ENCODE measurements at regions not wholly inside any gene's neighbourhood (a gene's known extent, or its start where the extent isn't known, plus 50 kb on each side); places are given as distances from the start of the nearest gene placed in this dataset.
A peak's percentile ranks its signal among the peaks of the same experiment; 100 is the strongest.
"Not testable (repeated sequence)": the region's sequence is repeated elsewhere in the genome, so short reads cannot be mapped to it uniquely, and the experiment has no call there.

DNA sequence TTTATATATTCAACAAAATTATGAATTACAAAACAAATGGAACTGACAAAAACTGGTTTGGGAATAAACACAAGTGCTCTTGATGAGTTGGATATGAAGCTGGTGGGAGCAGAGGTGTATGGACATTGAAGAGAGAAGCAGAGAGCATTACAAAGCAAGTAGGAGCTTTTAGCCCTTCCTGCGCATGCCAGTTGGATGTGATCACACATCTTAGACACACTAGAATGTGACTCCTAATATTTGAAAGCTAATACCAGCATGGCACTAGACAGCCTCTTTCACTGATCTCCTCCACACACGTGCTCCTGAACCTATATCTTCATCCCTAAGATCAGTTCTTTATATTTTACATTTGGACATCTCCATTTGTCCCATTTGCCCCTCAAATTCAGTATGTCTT lies 298.1 kb downstream of the MTX2 start:
- in situ Hi-C loops (cut with HindIII; ENCODE audit: low pct_unique_long_range_greater_than_20kb, low sequenced_read_pairs): no loop called here
- DNase-seq (ENCODE audit: low read depth, low spot score): no peak

- in situ Hi-C loops (cut with HindIII; ENCODE audit: low pct_unique_long_range_greater_than_20kb, low sequenced_read_pairs): no loop called here
These were observed 300.3 kb downstream of the MTX2 start for GRCh38 chr2:176569574-176569973.

GRCh38 chr2:176573612-176574483 lies 304.6 kb downstream of the MTX2 start:
- in situ Hi-C loops (cut with HindIII; ENCODE audit: low pct_unique_long_range_greater_than_20kb, low sequenced_read_pairs): no loop called here
- DNase-seq (ENCODE audit: low read depth, low spot score): no peak

More at GRCh38 chr2:176569574-176569973, 300.3 kb downstream of the MTX2 start:
- no peak for DNase-seq (ENCODE audit: low read depth, low spot score)

- in situ Hi-C loops (cut with HindIII; ENCODE audit: low pct_unique_long_range_greater_than_20kb, low sequenced_read_pairs): no loop called here
These were observed 305.4 kb downstream of the MTX2 start for GRCh38 chr2:176574484-176575236.

GRCh38 chr2:176575237-176575744 lies 306.0 kb downstream of the MTX2 start:
- no peak for DNase-seq (ENCODE audit: low read depth, low spot score)
- in situ Hi-C loops (cut with HindIII; ENCODE audit: low pct_unique_long_range_greater_than_20kb, low sequenced_read_pairs): no loop called here

More at GRCh38 chr2:176574484-176575236, 305.4 kb downstream of the MTX2 start:
- DNase-seq (ENCODE audit: low read depth, low spot score): no peak

GRCh38 chr2:176577054-176577453 lies 307.8 kb downstream of the MTX2 start:
- in situ Hi-C loops (cut with HindIII; ENCODE audit: low pct_unique_long_range_greater_than_20kb, low sequenced_read_pairs): no loop called here
- no peak for DNase-seq (ENCODE audit: low read depth, low spot score)

GRCh38 chr2:176578292-176578691 lies 309.1 kb downstream of the MTX2 start:
- DNase-seq (ENCODE audit: low read depth, low spot score); in situ Hi-C loops (cut with HindIII; ENCODE audit: low pct_unique_long_range_greater_than_20kb, low sequenced_read_pairs): not testable (repeated sequence)

- in situ Hi-C loops (cut with HindIII; ENCODE audit: low pct_unique_long_range_greater_than_20kb, low sequenced_read_pairs): no loop called here
These were observed 310.4 kb downstream of the MTX2 start for GRCh38 chr2:176579608-176580007.

DNA sequence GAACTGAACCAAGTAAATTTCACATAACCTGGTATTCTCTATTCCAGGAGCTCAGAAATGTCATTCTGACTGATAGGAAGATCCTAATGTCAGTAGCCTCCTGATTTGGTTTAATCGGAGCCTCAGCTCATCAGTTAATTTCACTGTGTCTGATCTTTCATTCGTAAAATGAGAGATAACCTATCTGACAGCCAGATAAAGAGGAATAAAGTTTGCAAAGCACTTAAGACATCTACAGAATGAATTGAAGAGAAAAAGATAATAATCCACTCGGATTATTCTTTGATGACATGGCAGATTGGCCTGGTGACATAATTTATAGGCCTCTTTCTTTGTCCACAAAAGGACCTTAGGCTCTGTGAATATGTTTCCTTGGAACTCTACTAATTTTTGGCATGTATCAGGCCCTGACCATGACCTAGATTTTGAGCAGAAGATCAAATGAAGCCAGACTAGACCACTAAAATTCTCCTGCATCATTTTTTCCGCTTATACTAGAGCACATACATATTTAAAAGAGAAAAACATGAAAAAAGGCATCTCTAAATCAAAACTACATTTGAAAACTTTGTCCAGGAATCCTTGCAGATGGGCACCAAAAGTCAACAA lies 312.4 kb downstream of the MTX2 start:
- in situ Hi-C loops (cut with HindIII; ENCODE audit: low pct_unique_long_range_greater_than_20kb, low sequenced_read_pairs): no loop called here
- DNase-seq (ENCODE audit: low read depth, low spot score): no peak

More at GRCh38 chr2:176579608-176580007, 310.4 kb downstream of the MTX2 start:
- DNase-seq (ENCODE audit: low read depth, low spot score): no peak

DNA sequence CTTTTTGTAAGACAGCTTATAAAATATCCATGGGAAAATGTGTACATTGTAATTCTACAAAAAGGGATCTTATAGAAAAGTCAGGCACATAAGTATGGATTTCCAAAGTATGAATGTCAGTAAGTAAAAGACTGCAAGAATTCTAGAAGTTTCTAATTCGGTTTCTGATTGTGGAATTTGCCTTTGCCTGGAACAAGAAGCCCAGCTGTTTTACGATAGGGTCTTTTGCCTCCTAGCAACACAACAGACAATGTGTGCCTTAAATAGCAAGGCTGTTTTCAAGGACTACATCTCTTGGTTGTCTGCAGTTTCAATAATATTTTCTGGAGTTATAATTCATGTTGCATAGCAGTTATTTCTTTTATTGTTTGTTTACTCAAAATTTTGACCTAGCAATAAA lies 312.9 kb downstream of the MTX2 start:
- no peak for DNase-seq (ENCODE audit: low read depth, low spot score)
- in situ Hi-C loops (cut with HindIII; ENCODE audit: low pct_unique_long_range_greater_than_20kb, low sequenced_read_pairs): no loop called here

DNA sequence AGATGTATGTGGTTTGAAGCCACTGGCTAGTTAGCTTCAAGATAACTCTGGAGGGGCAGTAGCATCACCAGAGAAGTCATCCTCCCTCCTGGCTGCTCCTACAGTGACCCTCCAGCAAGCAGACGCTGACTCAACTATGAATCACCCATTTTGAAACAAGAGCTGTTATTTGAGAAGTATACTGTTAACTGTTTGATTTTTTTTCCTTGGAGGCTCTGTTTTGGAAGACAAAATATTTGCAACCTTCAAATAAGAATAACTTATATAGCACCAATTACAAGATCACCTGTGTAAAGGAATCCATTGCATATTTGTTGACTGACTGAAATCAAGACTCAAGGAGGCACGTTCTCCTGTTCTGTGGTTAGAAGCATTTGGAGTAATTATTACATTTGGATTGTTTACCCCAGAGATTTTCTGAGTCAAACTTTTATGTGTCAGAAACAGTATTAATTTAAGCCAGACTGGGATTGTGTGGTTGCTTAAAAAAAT lies 313.8 kb downstream of the MTX2 start:
- DNase-seq (ENCODE audit: low read depth, low spot score): peak; percentile 27
- in situ Hi-C loops (cut with HindIII; ENCODE audit: low pct_unique_long_range_greater_than_20kb, low sequenced_read_pairs): no loop called here

DNA sequence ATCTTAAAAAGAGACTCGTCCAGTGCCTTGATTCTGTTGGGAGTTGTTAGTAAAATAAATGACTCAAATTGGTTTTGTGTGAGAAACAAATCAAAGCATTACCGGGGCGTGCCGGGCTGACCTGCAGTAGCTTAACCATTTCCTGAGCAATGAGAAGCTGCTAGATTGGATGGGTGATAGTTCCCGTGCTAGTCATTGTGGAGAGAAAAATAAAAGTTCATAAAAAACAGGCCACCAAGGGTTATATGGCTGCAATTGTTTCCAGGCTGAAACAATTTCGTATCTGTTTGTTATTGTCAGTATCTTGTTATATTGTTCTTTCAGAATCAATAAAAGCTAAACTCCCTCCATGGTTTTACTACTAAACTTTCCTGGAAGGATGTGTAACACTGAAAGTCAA lies 314.4 kb downstream of the MTX2 start:
- no peak for DNase-seq (ENCODE audit: low read depth, low spot score)
- in situ Hi-C loops (cut with HindIII; ENCODE audit: low pct_unique_long_range_greater_than_20kb, low sequenced_read_pairs): no loop called here

- no peak for DNase-seq (ENCODE audit: low read depth, low spot score)
- in situ Hi-C loops (cut with HindIII; ENCODE audit: low pct_unique_long_range_greater_than_20kb, low sequenced_read_pairs): no loop called here
These were observed 315.1 kb downstream of the MTX2 start for GRCh38 chr2:176584333-176584732.

DNA sequence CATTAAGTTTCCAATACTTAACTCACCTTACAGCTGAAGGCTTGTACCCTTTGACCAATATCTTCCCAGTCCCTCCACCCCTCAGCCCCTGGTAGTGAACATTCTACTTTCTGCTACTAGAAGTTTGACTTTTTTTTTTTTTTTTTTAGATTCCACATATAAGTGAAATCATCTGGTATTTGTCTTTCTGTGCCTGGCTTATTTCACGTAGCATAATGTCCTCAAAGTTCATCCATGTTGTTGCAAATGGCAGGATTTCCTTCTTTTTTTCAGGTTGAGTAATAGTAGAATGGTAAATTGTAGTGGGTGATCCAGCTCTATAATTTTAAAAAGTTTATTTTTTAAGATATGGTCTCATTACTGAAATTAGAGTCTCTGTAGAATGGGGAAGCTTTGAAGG lies 316.0 kb downstream of the MTX2 start:
- no peak for DNase-seq (ENCODE audit: low read depth, low spot score)
- in situ Hi-C loops (cut with HindIII; ENCODE audit: low pct_unique_long_range_greater_than_20kb, low sequenced_read_pairs): no loop called here

GRCh38 chr2:176585791-176586190 lies 316.5 kb downstream of the MTX2 start:
- in situ Hi-C loops (cut with HindIII; ENCODE audit: low pct_unique_long_range_greater_than_20kb, low sequenced_read_pairs): no loop called here
- DNase-seq (ENCODE audit: low read depth, low spot score): no peak

- in situ Hi-C loops (cut with HindIII; ENCODE audit: low pct_unique_long_range_greater_than_20kb, low sequenced_read_pairs): no loop called here
- DNase-seq (ENCODE audit: low read depth, low spot score): no peak
These were observed 320.0 kb downstream of the MTX2 start for GRCh38 chr2:176589287-176589686.

- in situ Hi-C loops (cut with HindIII; ENCODE audit: low pct_unique_long_range_greater_than_20kb, low sequenced_read_pairs): no loop called here
- no peak for DNase-seq (ENCODE audit: low read depth, low spot score)
These were observed 320.7 kb downstream of the MTX2 start for GRCh38 chr2:176589825-176590440.

- in situ Hi-C loops (cut with HindIII; ENCODE audit: low pct_unique_long_range_greater_than_20kb, low sequenced_read_pairs): no loop called here
- no peak for DNase-seq (ENCODE audit: low read depth, low spot score)
These were observed 323.0 kb downstream of the MTX2 start for GRCh38 chr2:176592216-176592615.
